HEK293 (cell line): ENCODE measurements at regions not wholly inside any gene's neighbourhood (a gene's known extent, or its start where the extent isn't known, plus 50 kb on each side); places are given as distances from the start of the nearest gene placed in this dataset.

Experiments
- CTCF ChIA-PET: fragments of 350-600 bp; formaldehyde crosslinking; extraction: SDS; loops from one replicate; lab custom pipeline; 2021; ENCODE audit warnings: antibody characterized with exemption; lab: Yijun Ruan, JAX
- POLR2A ChIA-PET: fragments of 300-600 bp; formaldehyde crosslinking; extraction: SDS; loops from one replicate; lab custom pipeline; 2020; ENCODE audit warnings: antibody characterized with exemption, inconsistent platforms; lab: Yijun Ruan, JAX
- H3K27ac ChIP-seq: fragments of 200-500 bp; sonication (Bioruptor generic); 2 replicates; pipeline ENCODE4 v1.5.1; 2014; ENCODE audit warnings: low read depth, low read length, control low read depth, inconsistent platforms; ENCODE audit errors: extremely low read depth
- H3K36me3 ChIP-seq, 2 experiments: fragments of 200-500 bp in 1 of 2; sonication (Bioruptor generic) in 1 of 2; 1 replicate in 1 of 2; 2 replicates in 1 of 2; pipeline ENCODE4 v1.5.1; 2014 to 2017; ENCODE audit warnings: inconsistent platforms in 2 of 2, low read length in 2 of 2; ENCODE audit not compliant: control insufficient read depth in 2 of 2, insufficient read depth in 1 of 2
- H3K4me1 ChIP-seq: fragments of 200-500 bp; sonication (Bioruptor generic); 2 replicates; pipeline ENCODE4 v1.5.1; 2014; ENCODE audit warnings: mild to moderate bottlenecking, low read length, inconsistent platforms; ENCODE audit not compliant: control insufficient read depth, insufficient read depth
- H3K4me3 ChIP-seq: 2 replicates; pipeline ENCODE4 v1.5.1; 2011; ENCODE audit warnings: low read depth, mild to moderate bottlenecking, control low read depth, low read length, moderate library complexity
- H3K9me3 ChIP-seq: fragments of 200-500 bp; sonication (Bioruptor generic); 2 replicates; pipeline ENCODE4 v1.5.1; 2014; ENCODE audit warnings: low read depth, low read length, inconsistent platforms; ENCODE audit not compliant: control insufficient read depth, insufficient read depth
- GFI1B ChIP-seq: fragments of 450-650 bp; formaldehyde crosslinking; IDR thresholded peaks from 2 replicates; pipeline ENCODE4 v1.5.1; 2016; ENCODE audit warnings: missing biosample characterization, missing genetic modification characterization
- GLI4 ChIP-seq: fragments of 450-650 bp; formaldehyde crosslinking; IDR thresholded peaks from 2 replicates; pipeline ENCODE4 v1.5.1; 2016; ENCODE audit warnings: missing biosample characterization, missing genetic modification characterization
- GLIS2 ChIP-seq: fragments of 450-650 bp; formaldehyde crosslinking; IDR thresholded peaks from 2 replicates; pipeline ENCODE4 v1.5.1; 2016; ENCODE audit warnings: missing biosample characterization, missing genetic modification characterization
- KLF1 ChIP-seq: fragments of 450-650 bp; formaldehyde crosslinking; IDR thresholded peaks from 2 replicates; pipeline ENCODE4 v1.5.1; 2016; ENCODE audit warnings: missing biosample characterization, missing genetic modification characterization
- KLF16 ChIP-seq: fragments of 450-650 bp; formaldehyde crosslinking; IDR thresholded peaks from 2 replicates; pipeline ENCODE4 v1.5.1; 2017; ENCODE audit warnings: missing biosample characterization, missing genetic modification characterization
- KLF7 ChIP-seq: fragments of 450-650 bp; formaldehyde crosslinking; IDR thresholded peaks from 2 replicates; pipeline ENCODE4 v1.5.1; 2016; ENCODE audit warnings: missing biosample characterization, missing genetic modification characterization, borderline replicate concordance
- MYNN ChIP-seq: fragments of 450-650 bp; formaldehyde crosslinking; IDR thresholded peaks from 2 replicates; pipeline ENCODE4 v1.5.1; 2016; ENCODE audit warnings: missing biosample characterization, missing genetic modification characterization, borderline replicate concordance
- RBAK ChIP-seq: fragments of 450-650 bp; formaldehyde crosslinking; IDR thresholded peaks from 2 replicates; pipeline ENCODE4 v1.5.1; 2016; ENCODE audit warnings: missing biosample characterization, missing genetic modification characterization
- REST ChIP-seq: fragments of 450-650 bp; formaldehyde crosslinking; IDR thresholded peaks from 2 replicates; pipeline ENCODE4 v1.5.1; 2016; ENCODE audit warnings: missing biosample characterization, missing genetic modification characterization
- SP7 ChIP-seq: fragments of 450-650 bp; formaldehyde crosslinking; IDR thresholded peaks from 2 replicates; pipeline ENCODE4 v1.5.1; 2016; ENCODE audit warnings: missing biosample characterization, missing genetic modification characterization
- ZBTB21 ChIP-seq: fragments of 450-650 bp; formaldehyde crosslinking; IDR thresholded peaks from 2 replicates; pipeline ENCODE4 v1.5.1; 2017; ENCODE audit warnings: missing biosample characterization, missing genetic modification characterization
- ZFHX2 ChIP-seq: fragments of 450-650 bp; formaldehyde crosslinking; conservative IDR thresholded peaks from 2 replicates; pipeline ENCODE4 v1.5.1; 2016; ENCODE audit warnings: missing biosample characterization, missing genetic modification characterization
- ZFP3 ChIP-seq: fragments of 450-650 bp; formaldehyde crosslinking; IDR thresholded peaks from 2 replicates; pipeline ENCODE4 v1.5.1; 2016; ENCODE audit warnings: low read depth, missing biosample characterization, missing genetic modification characterization
- ZFP41 ChIP-seq: fragments of 450-650 bp; formaldehyde crosslinking; IDR thresholded peaks from 2 replicates; pipeline ENCODE4 v1.5.1; 2016; ENCODE audit warnings: missing biosample characterization, missing genetic modification characterization, borderline replicate concordance
- ZNF112 ChIP-seq: fragments of 450-650 bp; formaldehyde crosslinking; IDR thresholded peaks from 2 replicates; pipeline ENCODE4 v1.5.0; 2017; ENCODE audit warnings: missing biosample characterization, missing genetic modification characterization
- ZNF140 ChIP-seq: fragments of 450-650 bp; formaldehyde crosslinking; IDR thresholded peaks from 2 replicates; pipeline ENCODE4 v1.5.1; 2016; ENCODE audit warnings: missing biosample characterization, missing genetic modification characterization
- ZNF16 ChIP-seq: fragments of 450-650 bp; formaldehyde crosslinking; IDR thresholded peaks from 2 replicates; pipeline ENCODE4 v1.5.1; 2016; ENCODE audit warnings: low read depth, missing biosample characterization, missing genetic modification characterization
- ZNF248 ChIP-seq: fragments of 450-650 bp; formaldehyde crosslinking; IDR thresholded peaks from 2 replicates; pipeline ENCODE4 v1.5.1; 2017; ENCODE audit warnings: missing biosample characterization, missing genetic modification characterization
- ZNF266 ChIP-seq: fragments of 450-650 bp; formaldehyde crosslinking; IDR thresholded peaks from 2 replicates; pipeline ENCODE4 v1.5.1; 2016; ENCODE audit warnings: missing biosample characterization, missing genetic modification characterization, low read depth
- ZNF350 ChIP-seq: fragments of 450-650 bp; formaldehyde crosslinking; IDR thresholded peaks from 2 replicates; pipeline ENCODE4 v1.5.0; 2017; ENCODE audit warnings: missing biosample characterization, mild to moderate bottlenecking, missing genetic modification characterization
- ZNF404 ChIP-seq: fragments of 450-650 bp; formaldehyde crosslinking; IDR thresholded peaks from 2 replicates; pipeline ENCODE4 v1.5.1; 2017; ENCODE audit warnings: missing biosample characterization, missing genetic modification characterization
- ZNF521 ChIP-seq: fragments of 450-650 bp; formaldehyde crosslinking; IDR thresholded peaks from 2 replicates; pipeline ENCODE4 v1.5.1; 2017; ENCODE audit warnings: missing biosample characterization, mild to moderate bottlenecking, missing genetic modification characterization
- ZNF561 ChIP-seq: fragments of 450-650 bp; IDR thresholded peaks from 2 replicates; pipeline ENCODE4 v1.5.1; 2018; ENCODE audit warnings: missing biosample characterization, missing genetic modification characterization, borderline replicate concordance
- TF ChIP-seq, protein P1 (sequence below): sonication (generic); formaldehyde crosslinking; IDR thresholded peaks from 2 replicates; pipeline ENCODE4 v1.8.1; 2022; ENCODE audit warnings: mild to moderate bottlenecking, moderate library complexity, missing genetic modification reagents
- TF ChIP-seq, protein P2 (sequence below): fragments of 450-650 bp; formaldehyde crosslinking; IDR thresholded peaks from 2 replicates; pipeline ENCODE4 v1.5.1; 2016; ENCODE audit warnings: missing biosample characterization, missing genetic modification characterization, low read depth

- ChIA-PET CTCF (interaction anchor here (0.8 kb wide), 1 partner anchor 14 kb away, joined by 3 read pairs; no protein-coding TSS in a partner anchor), POLR2A (no interaction called here)
- TF ChIP-seq, protein P1, sequence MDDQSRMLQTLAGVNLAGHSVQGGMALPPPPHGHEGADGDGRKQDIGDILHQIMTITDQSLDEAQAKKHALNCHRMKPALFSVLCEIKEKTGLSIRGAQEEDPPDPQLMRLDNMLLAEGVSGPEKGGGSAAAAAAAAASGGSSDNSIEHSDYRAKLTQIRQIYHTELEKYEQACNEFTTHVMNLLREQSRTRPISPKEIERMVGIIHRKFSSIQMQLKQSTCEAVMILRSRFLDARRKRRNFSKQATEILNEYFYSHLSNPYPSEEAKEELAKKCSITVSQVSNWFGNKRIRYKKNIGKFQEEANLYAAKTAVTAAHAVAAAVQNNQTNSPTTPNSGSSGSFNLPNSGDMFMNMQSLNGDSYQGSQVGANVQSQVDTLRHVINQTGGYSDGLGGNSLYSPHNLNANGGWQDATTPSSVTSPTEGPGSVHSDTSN: no peak
- no peak for TF ChIP-seq ZNF248 (tag by site-specific recombination)
- TF ChIP-seq ZNF561 (tag by site-specific recombination): no peak
- no peak for TF ChIP-seq SP7 (tag by site-specific recombination)
- TF ChIP-seq ZBTB21: no peak
- no peak for TF ChIP-seq GLIS2 (tag by site-specific recombination)
- TF ChIP-seq ZNF16 (tag by site-specific recombination): no peak
- no peak for TF ChIP-seq ZNF140 (tag by site-specific recombination)
- no peak for TF ChIP-seq ZFP3 (tag by site-specific recombination)
- no peak for TF ChIP-seq KLF1 (tag by site-specific recombination)
- TF ChIP-seq REST: no peak
- no peak for TF ChIP-seq KLF16 (tag by site-specific recombination)
- no peak for TF ChIP-seq ZFP41 (tag by site-specific recombination)
- TF ChIP-seq ZNF112 (tag by site-specific recombination): no peak
- no peak for TF ChIP-seq GFI1B
- TF ChIP-seq ZNF521 (tag by site-specific recombination): no peak
- no peak for TF ChIP-seq ZFHX2 (tag by site-specific recombination)
- Histone ChIP-seq H3K36me3 (no peaks in the 10 kb centered on the region), H3K4me1 (peaks cover 9% of the 10 kb centered on the region; the same call in 1 of the 2 replicates), H3K9me3 (no peaks in the 10 kb centered on the region), H3K4me3 (no peak overlapping the region), H3K27ac (no peak overlapping the region)
Measured at GRCh38 chr15:70240820-70241430, 143.2 kb upstream of the TLE3 start.

- H3K4me1 ChIP-seq: peaks cover 9% of the 10 kb centered on the region; the same call in 1 of the 2 replicates
- H3K36me3 ChIP-seq: no peaks in the 10 kb centered on the region
- H3K27ac ChIP-seq: no peak overlapping the region
- no peaks in the 10 kb centered on the region for H3K9me3 ChIP-seq
- no peak for TF ChIP-seq KLF7
- no peak for TF ChIP-seq ZNF404
- no peak for TF ChIP-seq MYNN (tag by site-specific recombination)
- TF ChIP-seq ZNF266: no peak
- TF ChIP-seq ZNF16 (tag by site-specific recombination): no peak
- TF ChIP-seq GFI1B: no peak
- no peak for TF ChIP-seq RBAK (tag by site-specific recombination)
- TF ChIP-seq ZNF350 (tag by site-specific recombination): no peak
- TF ChIP-seq GLI4: no peak
- TF ChIP-seq, protein P2, sequence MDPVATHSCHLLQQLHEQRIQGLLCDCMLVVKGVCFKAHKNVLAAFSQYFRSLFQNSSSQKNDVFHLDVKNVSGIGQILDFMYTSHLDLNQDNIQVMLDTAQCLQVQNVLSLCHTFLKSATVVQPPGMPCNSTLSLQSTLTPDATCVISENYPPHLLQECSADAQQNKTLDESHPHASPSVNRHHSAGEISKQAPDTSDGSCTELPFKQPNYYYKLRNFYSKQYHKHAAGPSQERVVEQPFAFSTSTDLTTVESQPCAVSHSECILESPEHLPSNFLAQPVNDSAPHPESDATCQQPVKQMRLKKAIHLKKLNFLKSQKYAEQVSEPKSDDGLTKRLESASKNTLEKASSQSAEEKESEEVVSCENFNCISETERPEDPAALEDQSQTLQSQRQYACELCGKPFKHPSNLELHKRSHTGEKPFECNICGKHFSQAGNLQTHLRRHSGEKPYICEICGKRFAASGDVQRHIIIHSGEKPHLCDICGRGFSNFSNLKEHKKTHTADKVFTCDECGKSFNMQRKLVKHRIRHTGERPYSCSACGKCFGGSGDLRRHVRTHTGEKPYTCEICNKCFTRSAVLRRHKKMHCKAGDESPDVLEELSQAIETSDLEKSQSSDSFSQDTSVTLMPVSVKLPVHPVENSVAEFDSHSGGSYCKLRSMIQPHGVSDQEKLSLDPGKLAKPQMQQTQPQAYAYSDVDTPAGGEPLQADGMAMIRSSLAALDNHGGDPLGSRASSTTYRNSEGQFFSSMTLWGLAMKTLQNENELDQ (tag by site-specific recombination): no peak
- no peak overlapping the region for H3K4me3 ChIP-seq
- ChIA-PET CTCF (no interaction called here), POLR2A (no interaction called here)
Measured at GRCh38 chr15:70240082-70240481, 142.4 kb upstream of the TLE3 start.
